ENCODE measurements at regions not wholly inside any gene's neighbourhood (a gene's known extent, or its start where the extent isn't known, plus 50 kb on each side); places are given as distances from the start of the nearest gene placed in this dataset.

DNA sequence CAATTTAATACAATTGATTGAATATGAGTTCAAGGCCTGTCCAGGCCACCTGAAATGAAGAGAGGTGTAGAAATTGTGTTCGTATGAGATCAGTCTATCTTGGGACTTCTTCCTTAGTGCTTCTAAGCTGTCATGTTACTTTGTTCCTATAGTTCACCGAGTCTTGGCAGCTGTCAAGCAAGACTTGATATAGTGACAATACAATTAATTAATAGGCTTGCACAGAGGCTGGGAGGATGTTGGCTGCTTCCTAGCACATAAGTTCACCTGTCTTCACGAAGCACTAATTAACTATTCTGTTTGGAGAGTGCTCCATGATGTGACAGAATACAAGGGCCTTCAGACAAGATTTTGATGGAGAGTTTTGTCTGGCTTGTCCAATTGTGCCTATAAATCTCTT, 103.7 kb upstream of the CD96 start:
- TF ChIP-seq, protein P1, sequence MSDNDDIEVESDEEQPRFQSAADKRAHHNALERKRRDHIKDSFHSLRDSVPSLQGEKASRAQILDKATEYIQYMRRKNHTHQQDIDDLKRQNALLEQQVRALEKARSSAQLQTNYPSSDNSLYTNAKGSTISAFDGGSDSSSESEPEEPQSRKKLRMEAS (IDR thresholded peaks at IDR 0.05) = no peak
- TF ChIP-seq, protein P2, sequence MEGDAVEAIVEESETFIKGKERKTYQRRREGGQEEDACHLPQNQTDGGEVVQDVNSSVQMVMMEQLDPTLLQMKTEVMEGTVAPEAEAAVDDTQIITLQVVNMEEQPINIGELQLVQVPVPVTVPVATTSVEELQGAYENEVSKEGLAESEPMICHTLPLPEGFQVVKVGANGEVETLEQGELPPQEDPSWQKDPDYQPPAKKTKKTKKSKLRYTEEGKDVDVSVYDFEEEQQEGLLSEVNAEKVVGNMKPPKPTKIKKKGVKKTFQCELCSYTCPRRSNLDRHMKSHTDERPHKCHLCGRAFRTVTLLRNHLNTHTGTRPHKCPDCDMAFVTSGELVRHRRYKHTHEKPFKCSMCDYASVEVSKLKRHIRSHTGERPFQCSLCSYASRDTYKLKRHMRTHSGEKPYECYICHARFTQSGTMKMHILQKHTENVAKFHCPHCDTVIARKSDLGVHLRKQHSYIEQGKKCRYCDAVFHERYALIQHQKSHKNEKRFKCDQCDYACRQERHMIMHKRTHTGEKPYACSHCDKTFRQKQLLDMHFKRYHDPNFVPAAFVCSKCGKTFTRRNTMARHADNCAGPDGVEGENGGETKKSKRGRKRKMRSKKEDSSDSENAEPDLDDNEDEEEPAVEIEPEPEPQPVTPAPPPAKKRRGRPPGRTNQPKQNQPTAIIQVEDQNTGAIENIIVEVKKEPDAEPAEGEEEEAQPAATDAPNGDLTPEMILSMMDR (IDR thresholded peaks at IDR 0.05; ENCODE audit: low read depth, low read length, missing input control) = no peak
- TF ChIP-seq SP1 (IDR thresholded peaks at IDR 0.05) = no peak
- no peak for TF ChIP-seq RAD21 (IDR thresholded peaks at IDR 0.05)
- TF ChIP-seq HNF4G (IDR thresholded peaks at IDR 0.05) = no peak
- no peak for TF ChIP-seq YY1 (IDR thresholded peaks at IDR 0.05)
- TF ChIP-seq, protein P3, sequence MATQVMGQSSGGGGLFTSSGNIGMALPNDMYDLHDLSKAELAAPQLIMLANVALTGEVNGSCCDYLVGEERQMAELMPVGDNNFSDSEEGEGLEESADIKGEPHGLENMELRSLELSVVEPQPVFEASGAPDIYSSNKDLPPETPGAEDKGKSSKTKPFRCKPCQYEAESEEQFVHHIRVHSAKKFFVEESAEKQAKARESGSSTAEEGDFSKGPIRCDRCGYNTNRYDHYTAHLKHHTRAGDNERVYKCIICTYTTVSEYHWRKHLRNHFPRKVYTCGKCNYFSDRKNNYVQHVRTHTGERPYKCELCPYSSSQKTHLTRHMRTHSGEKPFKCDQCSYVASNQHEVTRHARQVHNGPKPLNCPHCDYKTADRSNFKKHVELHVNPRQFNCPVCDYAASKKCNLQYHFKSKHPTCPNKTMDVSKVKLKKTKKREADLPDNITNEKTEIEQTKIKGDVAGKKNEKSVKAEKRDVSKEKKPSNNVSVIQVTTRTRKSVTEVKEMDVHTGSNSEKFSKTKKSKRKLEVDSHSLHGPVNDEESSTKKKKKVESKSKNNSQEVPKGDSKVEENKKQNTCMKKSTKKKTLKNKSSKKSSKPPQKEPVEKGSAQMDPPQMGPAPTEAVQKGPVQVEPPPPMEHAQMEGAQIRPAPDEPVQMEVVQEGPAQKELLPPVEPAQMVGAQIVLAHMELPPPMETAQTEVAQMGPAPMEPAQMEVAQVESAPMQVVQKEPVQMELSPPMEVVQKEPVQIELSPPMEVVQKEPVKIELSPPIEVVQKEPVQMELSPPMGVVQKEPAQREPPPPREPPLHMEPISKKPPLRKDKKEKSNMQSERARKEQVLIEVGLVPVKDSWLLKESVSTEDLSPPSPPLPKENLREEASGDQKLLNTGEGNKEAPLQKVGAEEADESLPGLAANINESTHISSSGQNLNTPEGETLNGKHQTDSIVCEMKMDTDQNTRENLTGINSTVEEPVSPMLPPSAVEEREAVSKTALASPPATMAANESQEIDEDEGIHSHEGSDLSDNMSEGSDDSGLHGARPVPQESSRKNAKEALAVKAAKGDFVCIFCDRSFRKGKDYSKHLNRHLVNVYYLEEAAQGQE (IDR thresholded peaks at IDR 0.05) = no peak
- no peak for TF ChIP-seq TAF1 (conservative IDR thresholded peaks at IDR 0.05)
- TF ChIP-seq RXRA (IDR thresholded peaks at IDR 0.05) = no peak
- no peak for TF ChIP-seq JUND (IDR thresholded peaks at IDR 0.05)
- TF ChIP-seq, protein P4, sequence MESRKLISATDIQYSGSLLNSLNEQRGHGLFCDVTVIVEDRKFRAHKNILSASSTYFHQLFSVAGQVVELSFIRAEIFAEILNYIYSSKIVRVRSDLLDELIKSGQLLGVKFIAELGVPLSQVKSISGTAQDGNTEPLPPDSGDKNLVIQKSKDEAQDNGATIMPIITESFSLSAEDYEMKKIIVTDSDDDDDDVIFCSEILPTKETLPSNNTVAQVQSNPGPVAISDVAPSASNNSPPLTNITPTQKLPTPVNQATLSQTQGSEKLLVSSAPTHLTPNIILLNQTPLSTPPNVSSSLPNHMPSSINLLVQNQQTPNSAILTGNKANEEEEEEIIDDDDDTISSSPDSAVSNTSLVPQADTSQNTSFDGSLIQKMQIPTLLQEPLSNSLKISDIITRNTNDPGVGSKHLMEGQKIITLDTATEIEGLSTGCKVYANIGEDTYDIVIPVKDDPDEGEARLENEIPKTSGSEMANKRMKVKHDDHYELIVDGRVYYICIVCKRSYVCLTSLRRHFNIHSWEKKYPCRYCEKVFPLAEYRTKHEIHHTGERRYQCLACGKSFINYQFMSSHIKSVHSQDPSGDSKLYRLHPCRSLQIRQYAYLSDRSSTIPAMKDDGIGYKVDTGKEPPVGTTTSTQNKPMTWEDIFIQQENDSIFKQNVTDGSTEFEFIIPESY (IDR thresholded peaks at IDR 0.05) = no peak
- no peak for TF ChIP-seq EGR1 (IDR thresholded peaks at IDR 0.05; ENCODE audit: low read depth in 2 of 2)
- TF ChIP-seq FOXA1 (IDR thresholded peaks at IDR 0.05) = no peak
